ENCODE measurements at regions not wholly inside any gene's neighbourhood (a gene's known extent, or its start where the extent isn't known, plus 50 kb on each side); places are given as distances from the start of the nearest gene placed in this dataset.

DNA sequence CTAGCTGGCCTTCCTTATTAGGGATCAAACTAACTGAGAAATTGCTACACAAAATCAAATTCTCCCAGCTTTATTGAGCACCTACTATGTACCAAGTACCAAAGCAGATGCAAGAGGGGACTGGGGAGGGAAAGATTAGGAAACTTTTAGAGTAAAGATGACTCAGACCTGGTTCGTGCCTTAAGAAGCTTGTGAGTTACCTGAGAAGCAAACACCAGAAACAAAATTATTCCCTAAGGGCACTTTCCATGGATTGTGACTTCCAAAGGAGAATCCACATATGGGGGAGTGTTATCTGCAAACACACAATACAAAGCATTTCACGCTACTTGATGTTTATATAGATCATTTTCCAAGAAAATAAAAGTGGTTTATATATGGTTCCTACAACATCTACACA, 326.9 kb upstream of the HNRNPA3 start:
- no peaks in the 10 kb centered on the region for H3K36me3 Mint-ChIP-seq
- POLR2A ChIA-PET = no interaction called here
- CTCF ChIA-PET = no interaction called here
- no peaks in the 10 kb centered on the region for H3K27me3 Mint-ChIP-seq (ENCODE audit: low read depth)
- H3K9me3 Mint-ChIP-seq = 0 out of 2 replicates have a peak, but pooled peaks cover 4% of the 10 kb centered on the region
- ATAC-seq = no peak
- DNase-seq (ENCODE audit: low spot score) = no peak
- H3K4me3 Mint-ChIP-seq = no peak overlapping the region
- H3K4me1 Mint-ChIP-seq = peaks cover 10% of the 10 kb centered on the region
- no peak for TF ChIP-seq SMAD3 (CRISPR knock-in tag; IDR thresholded peaks at IDR 0.05; ENCODE audit: borderline replicate concordance)
- H3K27ac Mint-ChIP-seq = no peak overlapping the region

DNA sequence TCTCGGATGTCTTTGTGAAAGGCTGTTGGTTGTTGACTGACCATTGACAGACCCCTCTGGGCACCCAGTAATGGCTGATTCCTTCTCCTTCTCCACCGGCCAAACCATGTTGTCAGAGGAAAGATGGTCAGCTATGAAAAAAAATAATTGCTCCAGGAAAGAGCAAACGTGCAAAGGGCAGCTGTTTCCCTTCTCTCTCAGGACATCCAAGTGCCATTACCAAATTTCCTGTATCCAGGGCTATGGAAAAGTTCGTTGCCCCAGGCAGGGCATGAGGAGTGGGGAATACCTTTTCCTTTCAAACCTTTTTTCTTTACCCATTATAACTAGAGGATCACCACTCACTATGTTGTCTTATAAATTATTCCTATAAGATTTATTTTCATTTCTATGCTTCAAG, 321.5 kb upstream of the HNRNPA3 start:
- CTCF ChIA-PET = no interaction called here
- H3K4me1 Mint-ChIP-seq = no peaks in the 10 kb centered on the region
- no peaks in the 10 kb centered on the region; the same call in 1 of the 2 replicates for H3K27me3 Mint-ChIP-seq (ENCODE audit: low read depth)
- no peaks in the 10 kb centered on the region for H3K36me3 Mint-ChIP-seq
- peaks cover 3% of the 10 kb centered on the region for H3K9me3 Mint-ChIP-seq
- DNase-seq (ENCODE audit: low spot score) = no peak
- H3K27ac Mint-ChIP-seq = no peak overlapping the region
- no peak overlapping the region for H3K4me3 Mint-ChIP-seq
- no peak for TF ChIP-seq PRRX2 (CRISPR knock-in tag; IDR thresholded peaks at IDR 0.05)
- TF ChIP-seq NFE2L1 (CRISPR knock-in tag; IDR thresholded peaks at IDR 0.05) = no peak
- no peak for TF ChIP-seq NR1H2 (CRISPR knock-in tag; IDR thresholded peaks at IDR 0.05)
- TF ChIP-seq JUN (CRISPR knock-in tag; IDR thresholded peaks at IDR 0.05) = no peak
- TF ChIP-seq, protein P1, sequence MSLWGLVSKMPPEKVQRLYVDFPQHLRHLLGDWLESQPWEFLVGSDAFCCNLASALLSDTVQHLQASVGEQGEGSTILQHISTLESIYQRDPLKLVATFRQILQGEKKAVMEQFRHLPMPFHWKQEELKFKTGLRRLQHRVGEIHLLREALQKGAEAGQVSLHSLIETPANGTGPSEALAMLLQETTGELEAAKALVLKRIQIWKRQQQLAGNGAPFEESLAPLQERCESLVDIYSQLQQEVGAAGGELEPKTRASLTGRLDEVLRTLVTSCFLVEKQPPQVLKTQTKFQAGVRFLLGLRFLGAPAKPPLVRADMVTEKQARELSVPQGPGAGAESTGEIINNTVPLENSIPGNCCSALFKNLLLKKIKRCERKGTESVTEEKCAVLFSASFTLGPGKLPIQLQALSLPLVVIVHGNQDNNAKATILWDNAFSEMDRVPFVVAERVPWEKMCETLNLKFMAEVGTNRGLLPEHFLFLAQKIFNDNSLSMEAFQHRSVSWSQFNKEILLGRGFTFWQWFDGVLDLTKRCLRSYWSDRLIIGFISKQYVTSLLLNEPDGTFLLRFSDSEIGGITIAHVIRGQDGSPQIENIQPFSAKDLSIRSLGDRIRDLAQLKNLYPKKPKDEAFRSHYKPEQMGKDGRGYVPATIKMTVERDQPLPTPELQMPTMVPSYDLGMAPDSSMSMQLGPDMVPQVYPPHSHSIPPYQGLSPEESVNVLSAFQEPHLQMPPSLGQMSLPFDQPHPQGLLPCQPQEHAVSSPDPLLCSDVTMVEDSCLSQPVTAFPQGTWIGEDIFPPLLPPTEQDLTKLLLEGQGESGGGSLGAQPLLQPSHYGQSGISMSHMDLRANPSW (CRISPR knock-in tag; conservative IDR thresholded peaks at IDR 0.05; ENCODE audit: low read depth) = no peak
- no peak for TF ChIP-seq MAX (CRISPR knock-in tag; IDR thresholded peaks at IDR 0.05)
- TF ChIP-seq, protein P2, sequence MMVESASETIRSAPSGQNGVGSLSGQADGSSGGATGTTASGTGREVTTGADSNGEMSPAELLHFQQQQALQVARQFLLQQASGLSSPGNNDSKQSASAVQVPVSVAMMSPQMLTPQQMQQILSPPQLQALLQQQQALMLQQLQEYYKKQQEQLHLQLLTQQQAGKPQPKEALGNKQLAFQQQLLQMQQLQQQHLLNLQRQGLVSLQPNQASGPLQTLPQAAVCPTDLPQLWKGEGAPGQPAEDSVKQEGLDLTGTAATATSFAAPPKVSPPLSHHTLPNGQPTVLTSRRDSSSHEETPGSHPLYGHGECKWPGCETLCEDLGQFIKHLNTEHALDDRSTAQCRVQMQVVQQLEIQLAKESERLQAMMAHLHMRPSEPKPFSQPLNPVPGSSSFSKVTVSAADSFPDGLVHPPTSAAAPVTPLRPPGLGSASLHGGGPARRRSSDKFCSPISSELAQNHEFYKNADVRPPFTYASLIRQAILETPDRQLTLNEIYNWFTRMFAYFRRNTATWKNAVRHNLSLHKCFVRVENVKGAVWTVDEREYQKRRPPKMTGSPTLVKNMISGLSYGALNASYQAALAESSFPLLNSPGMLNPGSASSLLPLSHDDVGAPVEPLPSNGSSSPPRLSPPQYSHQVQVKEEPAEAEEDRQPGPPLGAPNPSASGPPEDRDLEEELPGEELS (CRISPR knock-in tag; IDR thresholded peaks at IDR 0.05) = no peak
- no peak for TF ChIP-seq ZBTB43 (CRISPR knock-in tag; IDR thresholded peaks at IDR 0.05)
- no peak for TF ChIP-seq MXD4 (CRISPR knock-in tag; IDR thresholded peaks at IDR 0.05; ENCODE audit: borderline replicate concordance)
- TF ChIP-seq ATF3 (CRISPR knock-in tag; conservative IDR thresholded peaks at IDR 0.05) = no peak
- TF ChIP-seq ZBTB21 (CRISPR knock-in tag; IDR thresholded peaks at IDR 0.05; ENCODE audit: borderline replicate concordance) = no peak
- no peak for TF ChIP-seq NR3C1 (CRISPR knock-in tag; conservative IDR thresholded peaks at IDR 0.05; ENCODE audit: low read depth)
- TF ChIP-seq ETV6 (CRISPR knock-in tag; IDR thresholded peaks at IDR 0.05) = no peak
- TF ChIP-seq, protein P3, sequence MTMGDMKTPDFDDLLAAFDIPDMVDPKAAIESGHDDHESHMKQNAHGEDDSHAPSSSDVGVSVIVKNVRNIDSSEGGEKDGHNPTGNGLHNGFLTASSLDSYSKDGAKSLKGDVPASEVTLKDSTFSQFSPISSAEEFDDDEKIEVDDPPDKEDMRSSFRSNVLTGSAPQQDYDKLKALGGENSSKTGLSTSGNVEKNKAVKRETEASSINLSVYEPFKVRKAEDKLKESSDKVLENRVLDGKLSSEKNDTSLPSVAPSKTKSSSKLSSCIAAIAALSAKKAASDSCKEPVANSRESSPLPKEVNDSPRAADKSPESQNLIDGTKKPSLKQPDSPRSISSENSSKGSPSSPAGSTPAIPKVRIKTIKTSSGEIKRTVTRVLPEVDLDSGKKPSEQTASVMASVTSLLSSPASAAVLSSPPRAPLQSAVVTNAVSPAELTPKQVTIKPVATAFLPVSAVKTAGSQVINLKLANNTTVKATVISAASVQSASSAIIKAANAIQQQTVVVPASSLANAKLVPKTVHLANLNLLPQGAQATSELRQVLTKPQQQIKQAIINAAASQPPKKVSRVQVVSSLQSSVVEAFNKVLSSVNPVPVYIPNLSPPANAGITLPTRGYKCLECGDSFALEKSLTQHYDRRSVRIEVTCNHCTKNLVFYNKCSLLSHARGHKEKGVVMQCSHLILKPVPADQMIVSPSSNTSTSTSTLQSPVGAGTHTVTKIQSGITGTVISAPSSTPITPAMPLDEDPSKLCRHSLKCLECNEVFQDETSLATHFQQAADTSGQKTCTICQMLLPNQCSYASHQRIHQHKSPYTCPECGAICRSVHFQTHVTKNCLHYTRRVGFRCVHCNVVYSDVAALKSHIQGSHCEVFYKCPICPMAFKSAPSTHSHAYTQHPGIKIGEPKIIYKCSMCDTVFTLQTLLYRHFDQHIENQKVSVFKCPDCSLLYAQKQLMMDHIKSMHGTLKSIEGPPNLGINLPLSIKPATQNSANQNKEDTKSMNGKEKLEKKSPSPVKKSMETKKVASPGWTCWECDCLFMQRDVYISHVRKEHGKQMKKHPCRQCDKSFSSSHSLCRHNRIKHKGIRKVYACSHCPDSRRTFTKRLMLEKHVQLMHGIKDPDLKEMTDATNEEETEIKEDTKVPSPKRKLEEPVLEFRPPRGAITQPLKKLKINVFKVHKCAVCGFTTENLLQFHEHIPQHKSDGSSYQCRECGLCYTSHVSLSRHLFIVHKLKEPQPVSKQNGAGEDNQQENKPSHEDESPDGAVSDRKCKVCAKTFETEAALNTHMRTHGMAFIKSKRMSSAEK (CRISPR knock-in tag; IDR thresholded peaks at IDR 0.05; ENCODE audit: borderline replicate concordance) = no peak
- TF ChIP-seq, protein P4, sequence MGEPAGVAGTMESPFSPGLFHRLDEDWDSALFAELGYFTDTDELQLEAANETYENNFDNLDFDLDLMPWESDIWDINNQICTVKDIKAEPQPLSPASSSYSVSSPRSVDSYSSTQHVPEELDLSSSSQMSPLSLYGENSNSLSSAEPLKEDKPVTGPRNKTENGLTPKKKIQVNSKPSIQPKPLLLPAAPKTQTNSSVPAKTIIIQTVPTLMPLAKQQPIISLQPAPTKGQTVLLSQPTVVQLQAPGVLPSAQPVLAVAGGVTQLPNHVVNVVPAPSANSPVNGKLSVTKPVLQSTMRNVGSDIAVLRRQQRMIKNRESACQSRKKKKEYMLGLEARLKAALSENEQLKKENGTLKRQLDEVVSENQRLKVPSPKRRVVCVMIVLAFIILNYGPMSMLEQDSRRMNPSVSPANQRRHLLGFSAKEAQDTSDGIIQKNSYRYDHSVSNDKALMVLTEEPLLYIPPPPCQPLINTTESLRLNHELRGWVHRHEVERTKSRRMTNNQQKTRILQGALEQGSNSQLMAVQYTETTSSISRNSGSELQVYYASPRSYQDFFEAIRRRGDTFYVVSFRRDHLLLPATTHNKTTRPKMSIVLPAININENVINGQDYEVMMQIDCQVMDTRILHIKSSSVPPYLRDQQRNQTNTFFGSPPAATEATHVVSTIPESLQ (CRISPR knock-in tag; IDR thresholded peaks at IDR 0.05) = no peak
- TF ChIP-seq ATF1 (CRISPR knock-in tag; IDR thresholded peaks at IDR 0.05) = no peak
- no peak for TF ChIP-seq CREM (CRISPR knock-in tag; IDR thresholded peaks at IDR 0.05)
- TF ChIP-seq, protein P5, sequence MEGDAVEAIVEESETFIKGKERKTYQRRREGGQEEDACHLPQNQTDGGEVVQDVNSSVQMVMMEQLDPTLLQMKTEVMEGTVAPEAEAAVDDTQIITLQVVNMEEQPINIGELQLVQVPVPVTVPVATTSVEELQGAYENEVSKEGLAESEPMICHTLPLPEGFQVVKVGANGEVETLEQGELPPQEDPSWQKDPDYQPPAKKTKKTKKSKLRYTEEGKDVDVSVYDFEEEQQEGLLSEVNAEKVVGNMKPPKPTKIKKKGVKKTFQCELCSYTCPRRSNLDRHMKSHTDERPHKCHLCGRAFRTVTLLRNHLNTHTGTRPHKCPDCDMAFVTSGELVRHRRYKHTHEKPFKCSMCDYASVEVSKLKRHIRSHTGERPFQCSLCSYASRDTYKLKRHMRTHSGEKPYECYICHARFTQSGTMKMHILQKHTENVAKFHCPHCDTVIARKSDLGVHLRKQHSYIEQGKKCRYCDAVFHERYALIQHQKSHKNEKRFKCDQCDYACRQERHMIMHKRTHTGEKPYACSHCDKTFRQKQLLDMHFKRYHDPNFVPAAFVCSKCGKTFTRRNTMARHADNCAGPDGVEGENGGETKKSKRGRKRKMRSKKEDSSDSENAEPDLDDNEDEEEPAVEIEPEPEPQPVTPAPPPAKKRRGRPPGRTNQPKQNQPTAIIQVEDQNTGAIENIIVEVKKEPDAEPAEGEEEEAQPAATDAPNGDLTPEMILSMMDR (IDR thresholded peaks at IDR 0.05) = no peak
- POLR2A ChIA-PET = no interaction called here
- ATAC-seq = no peak

Measured in WTC11 (cell line).